ENCODE measurements at regions not wholly inside any gene's neighbourhood (a gene's known extent, or its start where the extent isn't known, plus 50 kb on each side); places are given as distances from the start of the nearest gene placed in this dataset.

GRCh38 chr14:104467236-104467635, 112.3 kb upstream of the C14orf180 start:
- no peak for TF ChIP-seq EZH2phosphoT487 (IDR thresholded peaks at IDR 0.05; ENCODE audit: low read depth, severe bottlenecking, unreplicated experiment)
- no peak for TF ChIP-seq EZH2 (IDR thresholded peaks at IDR 0.05; ENCODE audit: borderline replicate concordance)
- TF ChIP-seq CTCF (IDR thresholded peaks at IDR 0.05; ENCODE audit: poor library complexity), result no peak
- Histone ChIP-seq H4K20me1 (ENCODE audit: insufficient read depth, poor library complexity, severe bottlenecking) (no peaks in the 10 kb centered on the region), H2AFZ (no peak overlapping the region), H3K4me3 (no peak overlapping the region), H3K9me3 (ENCODE audit: low read depth) (no peaks in the 10 kb centered on the region), H3K4me1 (ENCODE audit: insufficient read depth) (peaks cover under 1% of the 10 kb centered on the region), H3K27ac (no peak overlapping the region), H3K79me2 (no peaks in the 10 kb centered on the region), H3K9me2 (replicated peaks; ENCODE audit: insufficient read depth) (no peaks in the 10 kb centered on the region), H3K36me3 (replicated peaks; ENCODE audit: insufficient read depth, low read depth) (no peaks in the 10 kb centered on the region), H3K4me2 (no peak overlapping the region), H3K27me3 (peaks cover 22% of the 10 kb centered on the region)
- WGBS (ENCODE audit: low lambda C conversion rate, missing lambda C conversion rate), result 84% methylated on average over 5 of the region's 5 CpGs
- DNase-seq (ENCODE audit: low spot score), result no peak

DNA sequence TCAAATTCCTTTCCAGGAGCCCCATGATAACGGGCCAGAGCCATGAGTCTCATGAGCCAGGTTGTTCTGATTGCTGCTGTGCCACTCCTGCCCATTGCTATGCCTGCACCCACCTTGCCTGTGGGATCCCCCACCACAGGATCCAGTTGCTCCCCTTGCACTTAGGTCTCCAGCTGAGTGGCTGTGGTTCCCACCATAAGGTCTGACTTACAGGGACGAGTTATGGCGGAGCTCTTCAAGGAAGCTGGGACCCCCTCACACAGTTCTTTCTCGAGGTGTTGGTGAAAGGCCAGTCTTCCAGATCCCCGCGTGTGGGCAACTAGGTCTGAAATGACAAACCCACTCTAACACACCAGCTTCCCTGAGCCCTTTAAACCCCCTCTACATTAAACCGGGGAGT, 111.9 kb upstream of the C14orf180 start:
- H4K20me1 ChIP-seq (ENCODE audit: insufficient read depth, poor library complexity, severe bottlenecking), result no peaks in the 10 kb centered on the region
- H2AFZ ChIP-seq, result no peak overlapping the region
- DNase-seq (ENCODE audit: low spot score), result no peak
- H3K4me1 ChIP-seq (ENCODE audit: insufficient read depth), result no peaks in the 10 kb centered on the region
- H3K27me3 ChIP-seq, result peaks cover 19% of the 10 kb centered on the region
- no peak overlapping the region for H3K4me2 ChIP-seq
- no peaks in the 10 kb centered on the region for H3K9me3 ChIP-seq (ENCODE audit: low read depth)
- 88% methylated on average over 7 of the region's 7 CpGs for WGBS (ENCODE audit: low lambda C conversion rate, missing lambda C conversion rate)
- no peaks in the 10 kb centered on the region for H3K79me2 ChIP-seq
- TF ChIP-seq EZH2phosphoT487 (IDR thresholded peaks at IDR 0.05; ENCODE audit: low read depth, severe bottlenecking, unreplicated experiment), result no peak
- TF ChIP-seq CTCF (IDR thresholded peaks at IDR 0.05; ENCODE audit: poor library complexity), result no peak
- H3K4me3 ChIP-seq, result no peak overlapping the region
- H3K9me2 ChIP-seq (replicated peaks; ENCODE audit: insufficient read depth), result no peaks in the 10 kb centered on the region
- no peak overlapping the region for H3K27ac ChIP-seq
- H3K36me3 ChIP-seq (replicated peaks; ENCODE audit: insufficient read depth, low read depth), result no peaks in the 10 kb centered on the region

GRCh38 chr14:104469591-104469990, 110.0 kb upstream of the C14orf180 start:
- no peak for DNase-seq (ENCODE audit: low spot score)
- WGBS (ENCODE audit: low lambda C conversion rate, missing lambda C conversion rate), result 91% methylated on average over 6 of the region's 6 CpGs
- Histone ChIP-seq H3K4me3 (no peak overlapping the region), H3K79me2 (no peaks in the 10 kb centered on the region), H3K9me2 (replicated peaks; ENCODE audit: insufficient read depth) (no peaks in the 10 kb centered on the region), H3K27ac (no peak overlapping the region), H4K20me1 (ENCODE audit: insufficient read depth, poor library complexity, severe bottlenecking) (no peaks in the 10 kb centered on the region), H3K4me1 (ENCODE audit: insufficient read depth) (no peaks in the 10 kb centered on the region), H3K9me3 (ENCODE audit: low read depth) (no peaks in the 10 kb centered on the region), H2AFZ (no peak overlapping the region), H3K27me3 (peaks cover 2% of the 10 kb centered on the region), H3K36me3 (replicated peaks; ENCODE audit: insufficient read depth, low read depth) (no peaks in the 10 kb centered on the region), H3K4me2 (no peak overlapping the region)
- TF ChIP-seq EZH2phosphoT487 (IDR thresholded peaks at IDR 0.05; ENCODE audit: low read depth, severe bottlenecking, unreplicated experiment), result no peak
- no peak for TF ChIP-seq CTCF (IDR thresholded peaks at IDR 0.05; ENCODE audit: poor library complexity)
- TF ChIP-seq EZH2 (IDR thresholded peaks at IDR 0.05; ENCODE audit: borderline replicate concordance), result no peak

DNA sequence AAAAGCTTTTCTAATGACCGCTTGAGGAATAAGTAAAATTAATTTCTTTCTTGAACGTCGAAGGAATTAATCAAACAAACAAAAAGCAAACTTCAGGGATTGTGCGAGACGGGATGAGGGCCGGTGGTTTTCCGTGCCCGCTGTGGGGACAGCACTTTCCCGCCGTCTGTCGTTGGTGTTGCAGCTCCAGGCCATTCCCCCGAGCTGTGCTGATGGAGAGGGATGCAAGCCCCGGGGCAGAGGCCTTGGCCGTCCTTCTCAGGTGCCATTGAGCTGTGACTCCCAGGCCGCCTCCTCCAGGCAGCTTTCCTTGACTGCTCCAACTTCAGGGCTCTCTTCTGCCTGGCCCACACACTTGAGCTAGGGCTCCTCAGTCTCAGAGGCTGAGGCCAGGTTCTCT, 109.0 kb upstream of the C14orf180 start:
- H3K79me2 ChIP-seq, result no peaks in the 10 kb centered on the region
- no peaks in the 10 kb centered on the region for H3K36me3 ChIP-seq (replicated peaks; ENCODE audit: insufficient read depth, low read depth)
- no peaks in the 10 kb centered on the region for H3K9me2 ChIP-seq (replicated peaks; ENCODE audit: insufficient read depth)
- H2AFZ ChIP-seq, result no peak overlapping the region
- no peaks in the 10 kb centered on the region for H3K27me3 ChIP-seq
- DNase-seq (ENCODE audit: low spot score), result no peak
- H4K20me1 ChIP-seq (ENCODE audit: insufficient read depth, poor library complexity, severe bottlenecking), result no peaks in the 10 kb centered on the region
- no peaks in the 10 kb centered on the region for H3K4me1 ChIP-seq (ENCODE audit: insufficient read depth)
- TF ChIP-seq EZH2 (IDR thresholded peaks at IDR 0.05; ENCODE audit: borderline replicate concordance), result no peak
- no peak overlapping the region for H3K4me3 ChIP-seq
- 84% methylated on average over 15 of the region's 15 CpGs for WGBS (ENCODE audit: low lambda C conversion rate, missing lambda C conversion rate)
- no peak overlapping the region for H3K27ac ChIP-seq
- no peaks in the 10 kb centered on the region for H3K9me3 ChIP-seq (ENCODE audit: low read depth)
- H3K4me2 ChIP-seq, result no peak overlapping the region
